Muscle layer of duodenum (tissue), 2 donors: ENCODE measurements at regions not wholly inside any gene's neighbourhood (a gene's known extent, or its start where the extent isn't known, plus 50 kb on each side); places are given as distances from the start of the nearest gene placed in this dataset.
"Not testable (repeated sequence)": the region's sequence is repeated elsewhere in the genome, so short reads cannot be mapped to it uniquely, and the experiment has no call there.

Source experiments
- H3K27ac ChIP-seq: one replicate; pipeline ENCODE4 v1.7.0; 2013; ENCODE audit warnings: mild to moderate bottlenecking, low read length
- H3K27me3 ChIP-seq: one replicate; pipeline ENCODE4 v1.7.0; 2013; ENCODE audit warnings: low read depth, mild to moderate bottlenecking, control low read depth, low read length
- H3K36me3 ChIP-seq, 2 donors: one replicate each; pipeline ENCODE4 v1.7.0; 2013; ENCODE audit warnings: low read length in 2 of 2, control low read depth in 1 of 2, mild to moderate bottlenecking in 1 of 2; ENCODE audit not compliant: insufficient read depth in 2 of 2, control insufficient read depth in 1 of 2
- H3K4me1 ChIP-seq, 2 donors: one replicate each; pipeline ENCODE4 v1.7.0; 2013; ENCODE audit warnings: low read length in 2 of 2, mild to moderate bottlenecking in 2 of 2, control low read depth in 1 of 2, moderate library complexity in 1 of 2; ENCODE audit not compliant: insufficient read depth in 2 of 2, control insufficient read depth in 1 of 2
- H3K4me3 ChIP-seq, 2 donors: one replicate each; pipeline ENCODE4 v1.7.0; 2013; ENCODE audit warnings: low read length in 2 of 2, low read depth in 1 of 2, mild to moderate bottlenecking in 1 of 2
- H3K9me3 ChIP-seq, 2 donors: one replicate each; pipeline ENCODE4 v1.7.0; 2013; ENCODE audit warnings: low read length in 2 of 2, control low read depth in 1 of 2, mild to moderate bottlenecking in 1 of 2; ENCODE audit not compliant: control insufficient read depth in 1 of 2
- donor health status: healthy.

- Histone ChIP-seq H3K36me3 (no peaks in the 10 kb centered on the region), H3K27ac (no peak overlapping the region), H3K9me3 (no peaks in the 10 kb centered on the region), H3K27me3 (no peaks in the 10 kb centered on the region), H3K4me1 (no peaks in the 10 kb centered on the region), H3K4me3 (no peak overlapping the region)
Observed at GRCh38 chr4:59503731-59504130, 1696.4 kb upstream of the ADGRL3 start.

GRCh38 chr4:59511809-59512208 lies 1688.3 kb upstream of the ADGRL3 start:
- H3K4me3 ChIP-seq, H3K9me3 ChIP-seq, H3K27me3 ChIP-seq, H3K27ac ChIP-seq, H3K36me3 ChIP-seq, H3K4me1 ChIP-seq: not testable (repeated sequence)

GRCh38 chr4:59517007-59517406 lies 1683.1 kb upstream of the ADGRL3 start:
- H3K9me3 ChIP-seq: no peaks in the 10 kb centered on the region
- no peak overlapping the region for H3K4me3 ChIP-seq
- no peak overlapping the region for H3K27ac ChIP-seq
- H3K36me3 ChIP-seq: no peaks in the 10 kb centered on the region
- no peaks in the 10 kb centered on the region for H3K27me3 ChIP-seq
- no peaks in the 10 kb centered on the region for H3K4me1 ChIP-seq

GRCh38 chr4:59518005-59518823 lies 1681.9 kb upstream of the ADGRL3 start:
- Histone ChIP-seq H3K27me3 (no peaks in the 10 kb centered on the region), H3K9me3 (no peaks in the 10 kb centered on the region), H3K36me3 (no peaks in the 10 kb centered on the region), H3K4me1 (no peaks in the 10 kb centered on the region), H3K4me3 (no peak overlapping the region), H3K27ac (no peak overlapping the region)

- Histone ChIP-seq H3K9me3 (no peaks in the 10 kb centered on the region), H3K27me3 (no peaks in the 10 kb centered on the region), H3K4me1 (no peaks in the 10 kb centered on the region), H3K27ac (no peak overlapping the region), H3K4me3 (no peak overlapping the region), H3K36me3 (no peaks in the 10 kb centered on the region)
Observed at GRCh38 chr4:59525885-59526284, 1674.2 kb upstream of the ADGRL3 start.

GRCh38 chr4:59535541-59535940 lies 1664.6 kb upstream of the ADGRL3 start:
- Histone ChIP-seq H3K4me1 (no peaks in the 10 kb centered on the region), H3K36me3 (no peaks in the 10 kb centered on the region), H3K4me3 (no peak overlapping the region), H3K9me3 (no peaks in the 10 kb centered on the region), H3K27me3 (no peaks in the 10 kb centered on the region), H3K27ac (no peak overlapping the region)

- Histone ChIP-seq H3K4me3 (no peak overlapping the region), H3K4me1 (no peaks in the 10 kb centered on the region), H3K9me3 (no peaks in the 10 kb centered on the region), H3K36me3 (no peaks in the 10 kb centered on the region), H3K27ac (no peak overlapping the region), H3K27me3 (no peaks in the 10 kb centered on the region)
Observed at GRCh38 chr4:59536428-59536827, 1663.7 kb upstream of the ADGRL3 start.

- no peak overlapping the region for H3K27ac ChIP-seq
- H3K27me3 ChIP-seq: no peaks in the 10 kb centered on the region
Observed at GRCh38 chr4:59537246-59537886, 1662.8 kb upstream of the ADGRL3 start.

GRCh38 chr4:59539401-59539800 lies 1660.7 kb upstream of the ADGRL3 start:
- Histone ChIP-seq H3K27ac (no peak overlapping the region), H3K9me3 (no peaks in the 10 kb centered on the region), H3K4me3 (no peak overlapping the region), H3K36me3 (no peaks in the 10 kb centered on the region), H3K4me1 (no peaks in the 10 kb centered on the region), H3K27me3 (no peaks in the 10 kb centered on the region)

More at GRCh38 chr4:59537246-59537886, 1662.8 kb upstream of the ADGRL3 start:
- H3K9me3 ChIP-seq: no peaks in the 10 kb centered on the region
- H3K4me3 ChIP-seq: no peak overlapping the region
- H3K4me1 ChIP-seq: no peaks in the 10 kb centered on the region
- no peaks in the 10 kb centered on the region for H3K36me3 ChIP-seq

- H3K4me3 ChIP-seq: no peak overlapping the region
- H3K4me1 ChIP-seq: no peaks in the 10 kb centered on the region
- no peaks in the 10 kb centered on the region for H3K27me3 ChIP-seq
- no peaks in the 10 kb centered on the region for H3K36me3 ChIP-seq
- no peak overlapping the region for H3K27ac ChIP-seq
- no peaks in the 10 kb centered on the region for H3K9me3 ChIP-seq
Observed at GRCh38 chr4:59540311-59540710, 1659.8 kb upstream of the ADGRL3 start.

- Histone ChIP-seq H3K36me3 (no peaks in the 10 kb centered on the region), H3K27ac (no peak overlapping the region), H3K9me3 (peaks cover 0 to 9% of the 10 kb centered on the region in 2 donors), H3K4me3 (peak overlapping the region in 1 of 2 donors; percentile 30), H3K27me3 (no peaks in the 10 kb centered on the region), H3K4me1 (no peaks in the 10 kb centered on the region)
Observed at GRCh38 chr4:59553063-59553720, 1646.9 kb upstream of the ADGRL3 start.
